Duodenal mucosa (tissue), 2 donors: ENCODE measurements at regions not wholly inside any gene's neighbourhood (a gene's known extent, or its start where the extent isn't known, plus 50 kb on each side); places are given as distances from the start of the nearest gene placed in this dataset.

ENCODE experiments used
- H3K27ac ChIP-seq: one replicate; pipeline ENCODE4 v1.7.0; 2013; ENCODE audit warnings: low read depth, low read length
- H3K27me3 ChIP-seq, 2 donors: one replicate each; pipeline ENCODE4 v1.7.0; 2013; ENCODE audit warnings: low read length in 2 of 2, control low read depth in 1 of 2; ENCODE audit not compliant: insufficient read depth in 2 of 2, control insufficient read depth in 1 of 2
- H3K36me3 ChIP-seq, 2 donors: one replicate each; pipeline ENCODE4 v1.7.0; 2013; ENCODE audit warnings: low read length in 2 of 2, control low read depth in 1 of 2; ENCODE audit not compliant: insufficient read depth in 2 of 2, control insufficient read depth in 1 of 2
- H3K4me1 ChIP-seq, 2 donors: one replicate each; pipeline ENCODE4 v1.7.0; 2013; ENCODE audit warnings: low read length in 2 of 2, control low read depth in 1 of 2; ENCODE audit not compliant: insufficient read depth in 2 of 2, control insufficient read depth in 1 of 2
- H3K4me3 ChIP-seq, 2 donors: one replicate each; pipeline ENCODE4 v1.7.0; 2013; ENCODE audit warnings: low read length in 2 of 2, low read depth in 1 of 2
- H3K9ac ChIP-seq, 2 donors: one replicate each; pipeline ENCODE4 v1.7.0; 2013; ENCODE audit warnings: low read length in 2 of 2, low read depth in 1 of 2
- H3K9me3 ChIP-seq, 2 donors: one replicate each; pipeline ENCODE4 v1.7.0; 2013; ENCODE audit warnings: low read length in 2 of 2, control low read depth in 1 of 2; ENCODE audit not compliant: control insufficient read depth in 1 of 2

DNA sequence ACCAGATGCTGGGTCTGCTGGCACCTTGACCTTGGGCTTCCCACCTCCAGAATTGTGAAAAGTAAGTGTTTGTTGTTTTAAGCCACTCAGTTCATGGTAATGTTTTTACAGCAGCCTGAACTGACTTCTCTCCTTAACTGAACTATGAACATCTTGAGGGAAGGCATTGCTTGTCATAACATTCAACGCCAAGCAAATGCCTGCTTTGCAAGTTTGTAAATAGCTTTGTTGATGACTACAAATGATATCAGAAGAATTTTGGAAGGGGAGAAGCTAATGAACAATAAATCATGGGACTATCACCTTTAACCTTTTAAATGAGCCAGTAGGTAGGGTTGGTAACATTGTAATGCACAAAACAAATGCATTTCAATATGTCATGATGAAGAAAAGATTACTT, 402.4 kb upstream of the ADARB2 start:
- Histone ChIP-seq H3K36me3 (no peaks in the 10 kb centered on the region), H3K4me1 (no peaks in the 10 kb centered on the region), H3K27ac (no peak overlapping the region), H3K4me3 (no peak overlapping the region), H3K9ac (no peak overlapping the region), H3K27me3 (no peaks in the 10 kb centered on the region), H3K9me3 (no peaks in the 10 kb centered on the region)

DNA sequence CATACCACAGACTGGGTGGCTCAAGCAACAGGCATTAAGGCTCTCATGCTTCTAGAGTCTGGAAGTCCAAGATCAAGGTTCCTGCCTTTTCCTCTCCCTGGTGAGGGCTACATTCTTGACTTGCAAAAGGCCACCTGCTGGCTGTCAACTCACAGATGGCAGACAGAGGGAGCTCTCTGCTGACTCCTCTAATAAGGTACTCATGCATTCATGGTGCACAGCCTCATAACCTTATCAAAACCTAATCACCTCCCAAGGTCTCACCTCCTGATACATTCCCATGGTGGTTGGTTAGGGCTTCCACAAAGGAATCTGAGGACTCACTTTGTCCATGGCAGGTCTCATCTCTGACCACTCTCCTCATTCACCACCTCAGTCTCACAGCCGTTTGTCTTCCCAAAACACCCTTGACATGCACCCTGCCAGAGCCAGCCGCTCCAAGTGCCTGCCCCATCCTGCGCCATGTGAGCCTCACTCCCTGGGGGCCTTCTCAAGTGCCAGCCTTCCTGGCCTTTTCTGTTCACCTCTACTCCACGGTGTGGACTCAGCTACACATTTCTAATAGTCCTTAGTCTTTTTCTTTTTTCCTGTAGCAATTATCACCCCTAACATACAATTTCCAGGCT, 400.3 kb upstream of the ADARB2 start:
- Histone ChIP-seq H3K9me3 (no peaks in the 10 kb centered on the region), H3K27ac (no peak overlapping the region), H3K4me1 (no peaks in the 10 kb centered on the region), H3K36me3 (no peaks in the 10 kb centered on the region), H3K27me3 (no peaks in the 10 kb centered on the region), H3K4me3 (no peak overlapping the region), H3K9ac (no peak overlapping the region)

DNA sequence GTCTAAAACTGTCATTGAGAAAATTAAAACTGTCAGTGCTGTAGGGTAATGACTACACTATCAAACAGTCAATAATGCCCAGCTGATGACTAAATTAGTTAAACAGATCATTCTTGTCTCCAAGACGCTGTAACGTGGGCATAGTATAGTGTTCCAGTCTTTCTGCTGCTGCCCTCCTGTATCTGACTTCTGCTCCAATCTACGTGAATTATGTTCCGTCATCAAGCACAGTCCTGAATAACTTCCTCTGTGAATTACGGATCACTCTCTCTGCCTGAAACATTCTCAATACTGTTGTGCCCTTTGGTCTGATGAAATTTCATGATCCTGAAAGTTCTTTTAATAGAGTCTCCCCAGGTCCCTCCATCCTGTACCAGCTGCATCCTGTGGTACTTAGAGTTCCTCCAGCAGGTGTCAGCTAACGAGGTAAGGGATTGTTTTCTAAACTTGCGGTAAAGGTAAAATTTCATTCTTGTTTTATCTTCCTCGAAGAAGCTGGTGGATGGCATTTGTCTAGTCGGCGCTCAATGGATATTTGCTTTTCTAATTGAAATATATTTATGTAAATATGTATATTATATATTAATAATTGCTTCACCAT, 393.5 kb upstream of the ADARB2 start:
- Histone ChIP-seq H3K9ac (no peak overlapping the region), H3K27ac (no peak overlapping the region), H3K4me1 (no peaks in the 10 kb centered on the region), H3K36me3 (no peaks in the 10 kb centered on the region), H3K9me3 (no peaks in the 10 kb centered on the region), H3K27me3 (no peaks in the 10 kb centered on the region), H3K4me3 (no peak overlapping the region)

DNA sequence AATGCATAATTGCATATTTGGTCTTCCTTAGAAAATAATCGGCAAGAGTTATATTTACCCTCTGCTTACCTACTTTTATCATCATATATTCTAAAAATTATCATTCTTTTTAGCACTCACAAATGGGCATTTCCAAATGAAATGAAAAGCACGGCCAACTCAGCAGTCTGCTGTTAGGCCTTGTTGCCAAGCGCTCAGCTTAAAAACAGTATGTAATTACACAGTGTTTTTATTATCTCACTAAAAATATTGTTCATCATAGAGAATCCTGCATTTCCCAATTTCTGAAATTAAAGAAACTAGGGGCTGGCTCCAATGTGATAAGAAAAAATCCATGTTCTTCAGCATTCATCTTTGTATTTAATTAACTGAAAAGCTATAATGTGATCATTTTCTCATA, 391.7 kb upstream of the ADARB2 start:
- H3K4me1 ChIP-seq: no peaks in the 10 kb centered on the region
- H3K27ac ChIP-seq: no peak overlapping the region
- H3K9ac ChIP-seq: no peak overlapping the region
- no peaks in the 10 kb centered on the region for H3K36me3 ChIP-seq
- no peaks in the 10 kb centered on the region for H3K9me3 ChIP-seq
- no peak overlapping the region for H3K4me3 ChIP-seq
- no peaks in the 10 kb centered on the region for H3K27me3 ChIP-seq

DNA sequence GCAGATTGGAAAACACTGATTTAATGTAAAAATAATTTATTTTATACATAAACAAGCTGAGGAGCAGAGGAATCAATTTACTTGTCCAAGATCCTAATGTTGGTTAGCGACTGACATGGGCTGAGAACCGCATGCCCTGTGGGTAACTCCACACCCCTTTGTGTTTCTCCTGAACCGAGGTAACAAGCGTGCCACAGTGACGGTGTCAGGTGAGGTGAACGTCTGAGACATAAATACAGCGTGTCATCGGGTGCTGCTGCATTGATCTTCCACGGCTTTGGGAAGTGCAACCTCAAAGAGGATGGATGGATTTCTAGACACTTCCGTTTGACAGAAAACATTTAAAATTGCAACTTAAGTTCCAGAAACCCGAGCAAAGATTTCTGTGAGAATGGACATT, 386.8 kb upstream of the ADARB2 start:
- H3K36me3 ChIP-seq: no peaks in the 10 kb centered on the region
- H3K27me3 ChIP-seq: no peaks in the 10 kb centered on the region
- H3K4me1 ChIP-seq: no peaks in the 10 kb centered on the region
- no peak overlapping the region for H3K27ac ChIP-seq
- H3K4me3 ChIP-seq: no peak overlapping the region
- no peak overlapping the region for H3K9ac ChIP-seq
- H3K9me3 ChIP-seq: no peaks in the 10 kb centered on the region

DNA sequence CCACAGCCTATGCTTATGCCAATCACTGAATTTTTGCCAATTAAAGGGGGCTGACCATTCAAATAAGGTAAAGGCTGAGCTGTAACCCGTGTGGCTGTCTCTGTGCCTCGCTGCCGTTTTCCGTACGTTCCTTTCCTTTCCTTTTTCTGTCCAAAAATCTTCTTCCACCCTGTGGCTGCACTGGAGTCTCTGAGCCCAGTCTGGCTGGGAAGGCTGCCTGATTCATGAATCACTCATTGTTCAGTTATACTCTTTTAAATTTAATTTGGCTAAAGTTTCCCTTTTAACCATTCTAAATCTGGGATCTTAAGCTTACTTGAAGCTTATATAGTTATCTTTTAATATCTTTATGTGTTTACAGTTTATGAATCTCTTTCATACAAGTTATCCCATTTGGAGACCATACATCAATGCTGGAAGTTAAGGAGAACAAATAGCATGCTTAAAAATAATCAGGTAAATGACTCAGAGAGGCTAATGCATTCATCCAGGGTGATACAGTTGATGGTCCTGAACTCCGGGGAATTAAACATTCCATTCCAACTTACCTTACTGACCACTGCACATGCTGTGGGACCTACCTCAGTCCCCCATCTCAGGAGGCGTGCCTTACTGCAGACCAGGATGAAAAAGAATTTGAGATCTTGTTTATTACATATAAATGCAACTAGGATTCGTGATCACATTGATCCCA, 385.3 kb upstream of the ADARB2 start:
- no peak overlapping the region for H3K4me3 ChIP-seq
- no peaks in the 10 kb centered on the region for H3K27me3 ChIP-seq
- no peaks in the 10 kb centered on the region for H3K36me3 ChIP-seq
- no peaks in the 10 kb centered on the region for H3K4me1 ChIP-seq
- H3K27ac ChIP-seq: no peak overlapping the region
- H3K9ac ChIP-seq: no peak overlapping the region
- H3K9me3 ChIP-seq: no peaks in the 10 kb centered on the region

DNA sequence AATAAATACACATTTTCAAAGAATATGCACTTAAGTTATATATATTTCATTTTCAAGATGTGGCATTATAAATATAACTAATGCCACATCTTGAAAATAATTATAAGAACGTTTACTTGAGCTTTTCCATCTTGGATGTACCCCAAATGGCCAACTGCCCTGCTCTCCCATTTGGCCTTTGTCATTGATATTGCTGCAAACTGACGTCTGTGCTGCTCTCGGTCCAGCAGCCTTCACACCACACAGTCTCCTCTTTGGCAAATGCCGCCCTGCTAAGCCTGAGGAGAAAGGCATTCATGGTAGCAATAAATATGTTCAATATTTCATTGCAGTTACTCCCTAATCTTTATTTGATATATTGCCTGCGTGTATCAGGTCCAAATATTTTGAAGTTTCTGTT, 384.6 kb upstream of the ADARB2 start:
- Histone ChIP-seq H3K9ac (no peak overlapping the region), H3K27ac (no peak overlapping the region), H3K4me1 (no peaks in the 10 kb centered on the region), H3K9me3 (no peaks in the 10 kb centered on the region), H3K4me3 (no peak overlapping the region), H3K36me3 (no peaks in the 10 kb centered on the region), H3K27me3 (no peaks in the 10 kb centered on the region)

DNA sequence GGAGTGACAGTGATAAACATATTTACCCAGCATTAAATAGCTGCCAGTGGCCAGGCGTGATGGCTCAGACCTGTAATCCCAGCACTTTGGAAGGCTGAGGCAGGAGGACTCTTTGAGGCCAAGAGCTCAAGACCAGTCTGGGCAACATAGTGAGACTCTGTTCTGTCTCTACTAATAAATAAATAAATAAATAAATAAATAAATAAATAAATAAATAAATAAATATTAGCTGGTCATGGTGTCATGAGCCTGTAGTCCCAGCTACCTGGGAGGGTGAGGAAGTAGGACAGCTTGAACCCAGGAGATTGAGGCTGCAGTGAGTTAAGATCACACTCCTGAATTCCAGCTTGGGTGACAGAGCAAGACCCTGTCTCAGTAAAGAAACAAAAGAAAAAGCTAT, 384.0 kb upstream of the ADARB2 start:
- H3K27ac ChIP-seq: no peak overlapping the region
- H3K4me3 ChIP-seq: no peak overlapping the region
- no peaks in the 10 kb centered on the region for H3K36me3 ChIP-seq
- no peaks in the 10 kb centered on the region for H3K9me3 ChIP-seq
- no peaks in the 10 kb centered on the region for H3K27me3 ChIP-seq
- no peak overlapping the region for H3K9ac ChIP-seq
- H3K4me1 ChIP-seq: no peaks in the 10 kb centered on the region

DNA sequence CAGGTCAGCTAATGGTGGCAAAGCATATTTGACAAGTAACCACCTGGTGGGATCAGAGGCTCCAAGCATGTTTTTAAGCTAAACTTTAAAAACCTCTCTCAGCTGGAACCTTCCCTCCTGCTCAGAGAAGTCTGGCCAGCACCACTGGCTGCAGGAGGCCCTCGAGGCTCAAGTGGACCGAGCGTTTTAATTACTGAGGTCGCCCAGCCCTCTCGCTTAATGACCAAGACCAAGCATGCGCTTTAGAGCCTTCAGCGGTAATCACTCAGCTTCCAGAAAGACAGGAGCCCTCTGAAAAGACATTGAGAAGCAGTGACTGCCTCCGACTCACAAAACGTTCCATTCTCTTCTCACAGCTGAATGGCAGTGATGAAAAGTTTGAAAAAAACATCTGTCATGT, 383.4 kb upstream of the ADARB2 start:
- Histone ChIP-seq H3K36me3 (no peaks in the 10 kb centered on the region), H3K9me3 (no peaks in the 10 kb centered on the region), H3K9ac (no peak overlapping the region), H3K27ac (no peak overlapping the region), H3K4me1 (no peaks in the 10 kb centered on the region), H3K27me3 (no peaks in the 10 kb centered on the region), H3K4me3 (no peak overlapping the region)

DNA sequence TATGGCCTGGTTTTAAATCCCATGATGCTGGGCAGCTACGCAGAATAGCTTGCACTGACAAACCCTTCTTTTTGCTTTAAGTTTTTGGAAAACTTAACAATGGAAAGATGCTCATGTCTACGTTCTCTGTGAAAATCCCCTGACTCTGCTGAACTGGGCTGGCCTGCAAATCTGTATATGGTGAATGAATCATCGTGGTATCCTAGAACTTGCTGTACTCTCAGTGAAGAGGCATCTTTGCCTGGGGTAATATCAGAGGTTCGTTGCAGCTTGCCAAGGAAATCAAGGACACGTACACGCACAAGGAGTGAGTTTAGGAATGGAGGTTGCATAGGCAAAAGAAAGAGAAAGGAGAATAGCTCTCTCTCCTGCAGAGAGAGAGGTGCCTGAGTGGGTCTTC, 382.0 kb upstream of the ADARB2 start:
- no peaks in the 10 kb centered on the region for H3K4me1 ChIP-seq
- no peaks in the 10 kb centered on the region for H3K36me3 ChIP-seq
- no peaks in the 10 kb centered on the region for H3K27me3 ChIP-seq
- H3K27ac ChIP-seq: no peak overlapping the region
- no peaks in the 10 kb centered on the region for H3K9me3 ChIP-seq
- no peak overlapping the region for H3K9ac ChIP-seq
- no peak overlapping the region for H3K4me3 ChIP-seq
